ENCODE measurements at regions not wholly inside any gene's neighbourhood (a gene's known extent, or its start where the extent isn't known, plus 50 kb on each side); places are given as distances from the start of the nearest gene placed in this dataset.
"Not testable (repeated sequence)": the region's sequence is repeated elsewhere in the genome, so short reads cannot be mapped to it uniquely, and the experiment has no call there.

DNA sequence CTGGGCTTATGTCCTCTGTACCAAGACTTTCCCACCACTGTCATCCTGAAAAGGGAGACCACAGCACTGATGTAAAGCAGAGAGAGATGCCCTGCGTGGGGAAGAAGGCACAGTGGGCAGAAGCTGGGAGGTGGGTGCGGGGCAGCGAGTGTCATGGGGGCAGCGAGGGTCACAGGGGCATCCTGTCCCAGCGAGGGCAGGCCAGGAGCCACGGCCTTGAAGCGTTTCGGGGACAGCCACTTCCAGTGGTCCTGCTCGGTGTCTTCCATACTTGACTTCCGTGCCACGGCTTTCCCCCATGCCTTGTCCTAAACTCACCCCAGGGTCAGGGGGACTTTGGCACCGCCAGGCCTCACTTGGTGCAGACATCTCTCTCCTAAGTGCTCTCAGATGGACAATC lies 1121.3 kb downstream of the TBC1D22A start:
- Histone ChIP-seq H3K27me3 (ENCODE audit: low read depth, low read length) (no peaks in the 10 kb centered on the region), H3K4me1 (ENCODE audit: control insufficient read depth in 1 of 2, insufficient read depth in 2 of 2, low read length in 2 of 2) (no peaks in the 10 kb centered on the region), H3K36me3 (ENCODE audit: control insufficient read depth in 1 of 2, insufficient read depth in 2 of 2, low read length in 2 of 2) (no peaks in the 10 kb centered on the region), H3K4me3 (ENCODE audit: low read depth in 1 of 2, low read length in 2 of 2) (no peak overlapping the region), H3K9me3 (ENCODE audit: control insufficient read depth in 1 of 2, low read length in 2 of 2) (no peaks in the 10 kb centered on the region), H3K27ac (ENCODE audit: low read length) (no peak overlapping the region)

GRCh38 chr22:47879346-47879745 lies 1116.9 kb downstream of the TBC1D22A start:
- Histone ChIP-seq H3K9me3 (ENCODE audit: control insufficient read depth in 1 of 2, low read length in 2 of 2) (no peaks in the 10 kb centered on the region), H3K36me3 (ENCODE audit: control insufficient read depth in 1 of 2, insufficient read depth in 2 of 2, low read length in 2 of 2) (no peaks in the 10 kb centered on the region), H3K4me1 (ENCODE audit: control insufficient read depth in 1 of 2, insufficient read depth in 2 of 2, low read length in 2 of 2) (no peaks in the 10 kb centered on the region), H3K4me3 (ENCODE audit: low read depth in 1 of 2, low read length in 2 of 2) (no peak overlapping the region), H3K27me3 (ENCODE audit: low read depth, low read length) (no peaks in the 10 kb centered on the region), H3K27ac (ENCODE audit: low read length) (no peak overlapping the region)

DNA sequence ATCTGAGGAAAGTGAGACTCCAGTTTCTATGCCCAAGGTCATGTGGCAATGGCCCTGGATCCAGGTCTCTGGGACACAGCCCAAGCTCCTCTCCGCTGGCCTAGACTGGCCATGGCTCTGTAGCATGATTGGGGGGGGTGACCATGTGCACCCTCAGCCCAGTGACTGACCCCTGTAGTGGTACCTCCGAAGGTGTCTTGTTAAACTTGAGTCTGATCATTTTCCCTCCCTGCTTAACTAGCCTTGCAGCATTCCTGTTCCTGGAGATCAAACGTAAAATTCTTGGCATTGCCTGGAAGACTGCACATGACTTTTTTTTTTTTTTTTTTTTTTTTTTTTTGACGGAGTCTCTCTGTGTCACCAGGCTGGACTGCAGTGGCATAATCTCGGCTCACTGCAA lies 1116.0 kb downstream of the TBC1D22A start:
- Histone ChIP-seq H3K4me1 (ENCODE audit: control insufficient read depth in 1 of 2, insufficient read depth in 2 of 2, low read length in 2 of 2) (no peaks in the 10 kb centered on the region), H3K27ac (ENCODE audit: low read length) (no peak overlapping the region), H3K4me3 (ENCODE audit: low read depth in 1 of 2, low read length in 2 of 2) (no peak overlapping the region), H3K36me3 (ENCODE audit: control insufficient read depth in 1 of 2, insufficient read depth in 2 of 2, low read length in 2 of 2) (no peaks in the 10 kb centered on the region), H3K9me3 (ENCODE audit: control insufficient read depth in 1 of 2, low read length in 2 of 2) (no peaks in the 10 kb centered on the region), H3K27me3 (ENCODE audit: low read depth, low read length) (no peaks in the 10 kb centered on the region)

DNA sequence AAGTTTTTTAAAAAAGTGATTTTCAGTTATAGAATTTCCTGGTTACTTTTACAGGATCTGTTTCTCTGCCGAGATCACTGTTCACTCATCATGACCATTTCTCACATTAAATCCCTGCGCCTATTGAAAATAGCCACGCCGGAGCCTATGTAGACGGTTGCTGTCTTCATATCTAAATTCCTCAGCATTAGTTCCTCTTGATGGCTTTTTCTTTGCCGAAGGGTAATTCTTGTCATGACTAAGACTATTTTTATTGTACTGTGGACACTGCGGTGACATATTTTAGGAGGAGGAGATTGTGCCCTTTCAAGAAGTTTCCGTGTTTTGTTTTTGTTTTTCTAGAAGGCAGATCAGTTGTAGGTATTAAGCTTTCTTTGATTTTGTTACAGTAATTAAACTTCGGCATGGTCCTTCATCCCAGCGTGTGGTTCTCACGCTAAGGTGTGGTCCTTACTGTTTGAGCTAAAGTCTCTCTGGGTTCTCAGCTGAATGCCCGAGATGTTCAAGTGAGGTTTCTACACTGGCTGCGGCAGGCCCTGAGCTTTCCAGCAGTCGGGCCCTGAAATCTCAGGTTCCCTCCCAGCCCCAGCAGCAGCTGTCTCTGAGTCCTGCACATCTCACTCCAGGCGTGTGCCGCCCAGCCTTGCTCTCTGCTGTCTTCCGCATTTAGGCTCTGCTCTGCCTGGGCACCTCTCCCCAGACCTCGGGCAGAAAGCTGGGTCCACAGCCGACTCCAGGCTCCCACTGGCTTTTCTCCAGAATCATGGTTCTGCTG lies 1110.5 kb downstream of the TBC1D22A start:
- no peaks in the 10 kb centered on the region for H3K36me3 ChIP-seq (ENCODE audit: control insufficient read depth in 1 of 2, insufficient read depth in 2 of 2, low read length in 2 of 2)

GRCh38 chr22:47865626-47866025 lies 1103.2 kb downstream of the TBC1D22A start:
- H3K27me3 ChIP-seq (ENCODE audit: low read depth, low read length) = no peaks in the 10 kb centered on the region
- peaks cover 3 to 7% of the 10 kb centered on the region in 2 donors for H3K9me3 ChIP-seq (ENCODE audit: control insufficient read depth in 1 of 2, low read length in 2 of 2)
- no peak overlapping the region for H3K27ac ChIP-seq (ENCODE audit: low read length)
- H3K4me3 ChIP-seq (ENCODE audit: low read depth in 1 of 2, low read length in 2 of 2) = no peak overlapping the region
- H3K4me1 ChIP-seq (ENCODE audit: control insufficient read depth in 1 of 2, insufficient read depth in 2 of 2, low read length in 2 of 2) = no peaks in the 10 kb centered on the region
- H3K36me3 ChIP-seq (ENCODE audit: control insufficient read depth in 1 of 2, insufficient read depth in 2 of 2, low read length in 2 of 2) = no peaks in the 10 kb centered on the region

More for the DNA sequence above, 1110.5 kb downstream of the TBC1D22A start:
- Histone ChIP-seq H3K4me1 (ENCODE audit: control insufficient read depth in 1 of 2, insufficient read depth in 2 of 2, low read length in 2 of 2) (no peaks in the 10 kb centered on the region), H3K27me3 (ENCODE audit: low read depth, low read length) (no peaks in the 10 kb centered on the region), H3K27ac (ENCODE audit: low read length) (no peak overlapping the region), H3K4me3 (ENCODE audit: low read depth in 1 of 2, low read length in 2 of 2) (no peak overlapping the region), H3K9me3 (ENCODE audit: control insufficient read depth in 1 of 2, low read length in 2 of 2) (peaks cover 2 to 5% of the 10 kb centered on the region in 2 donors)

- Histone ChIP-seq H3K4me1 (ENCODE audit: control insufficient read depth in 1 of 2, insufficient read depth in 2 of 2, low read length in 2 of 2) (no peaks in the 10 kb centered on the region), H3K4me3 (ENCODE audit: low read depth in 1 of 2, low read length in 2 of 2) (no peak overlapping the region), H3K27me3 (ENCODE audit: low read depth, low read length) (no peaks in the 10 kb centered on the region), H3K27ac (ENCODE audit: low read length) (no peak overlapping the region), H3K9me3 (ENCODE audit: control insufficient read depth in 1 of 2, low read length in 2 of 2) (peaks cover 0 to 6% of the 10 kb centered on the region in 2 donors), H3K36me3 (ENCODE audit: control insufficient read depth in 1 of 2, insufficient read depth in 2 of 2, low read length in 2 of 2) (no peaks in the 10 kb centered on the region)
These were observed 1099.9 kb downstream of the TBC1D22A start for GRCh38 chr22:47862394-47862793.

DNA sequence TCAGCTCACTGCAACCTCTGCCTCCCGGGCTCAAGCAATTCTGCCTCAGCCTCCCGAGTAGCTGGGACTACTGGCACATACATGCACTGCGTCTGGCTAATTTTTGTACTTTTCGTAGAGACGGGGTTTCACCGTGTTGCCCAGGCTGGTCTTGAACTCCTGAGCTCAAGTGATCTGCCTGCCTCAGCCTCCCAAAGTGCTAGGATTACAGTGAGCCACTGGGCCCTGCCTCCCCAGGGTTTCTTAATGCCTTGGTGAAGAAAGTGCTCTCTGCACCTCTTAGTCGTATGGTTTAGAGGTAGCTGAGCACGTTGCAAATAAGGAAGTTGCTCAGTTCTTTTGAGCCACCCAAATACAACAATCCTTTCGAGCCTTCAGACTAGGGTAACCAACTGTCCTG lies 1098.5 kb downstream of the TBC1D22A start:
- H3K9me3 ChIP-seq (ENCODE audit: control insufficient read depth in 1 of 2, low read length in 2 of 2); H3K27ac ChIP-seq (ENCODE audit: low read length); H3K4me1 ChIP-seq (ENCODE audit: control insufficient read depth in 1 of 2, insufficient read depth in 2 of 2, low read length in 2 of 2); H3K4me3 ChIP-seq (ENCODE audit: low read depth in 1 of 2, low read length in 2 of 2); H3K27me3 ChIP-seq (ENCODE audit: low read depth, low read length); H3K36me3 ChIP-seq (ENCODE audit: control insufficient read depth in 1 of 2, insufficient read depth in 2 of 2, low read length in 2 of 2): not testable (repeated sequence)

- H3K4me3 ChIP-seq (ENCODE audit: low read depth in 1 of 2, low read length in 2 of 2) = no peak overlapping the region
- no peaks in the 10 kb centered on the region for H3K27me3 ChIP-seq (ENCODE audit: low read depth, low read length)
- peaks cover 0 to 6% of the 10 kb centered on the region in 2 donors for H3K9me3 ChIP-seq (ENCODE audit: control insufficient read depth in 1 of 2, low read length in 2 of 2)
- no peaks in the 10 kb centered on the region for H3K36me3 ChIP-seq (ENCODE audit: control insufficient read depth in 1 of 2, insufficient read depth in 2 of 2, low read length in 2 of 2)
- H3K27ac ChIP-seq (ENCODE audit: low read length) = no peak overlapping the region
- no peaks in the 10 kb centered on the region for H3K4me1 ChIP-seq (ENCODE audit: control insufficient read depth in 1 of 2, insufficient read depth in 2 of 2, low read length in 2 of 2)
These were observed 1097.6 kb downstream of the TBC1D22A start for GRCh38 chr22:47859881-47860525.

DNA sequence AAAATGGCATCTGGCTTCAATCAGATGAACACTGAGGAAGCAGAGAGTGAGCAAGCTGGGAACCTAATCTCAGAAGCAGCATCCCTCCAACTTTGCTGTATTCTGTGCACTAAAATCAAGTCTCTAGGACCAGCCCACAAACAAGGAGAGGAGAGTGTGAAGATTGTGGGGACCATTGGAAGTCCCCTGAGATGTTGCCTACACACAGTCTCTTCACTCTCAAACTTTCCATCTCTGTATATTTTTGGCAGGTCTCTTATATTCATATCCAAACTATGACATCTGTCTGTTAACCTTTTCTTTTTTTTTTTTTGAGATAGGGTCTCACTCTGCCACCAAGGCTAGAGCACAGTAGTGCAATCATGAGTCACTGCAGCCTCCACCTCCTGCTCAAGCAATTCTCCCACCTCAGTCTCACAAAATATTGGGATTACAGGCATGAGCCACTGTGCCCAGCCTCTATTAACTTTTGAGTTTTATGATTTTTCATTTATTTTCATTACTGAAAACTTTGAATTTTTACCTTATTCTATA lies 1096.4 kb downstream of the TBC1D22A start:
- H3K27ac ChIP-seq (ENCODE audit: low read length) = no peak overlapping the region
- no peaks in the 10 kb centered on the region for H3K4me1 ChIP-seq (ENCODE audit: control insufficient read depth in 1 of 2, insufficient read depth in 2 of 2, low read length in 2 of 2)
- H3K36me3 ChIP-seq (ENCODE audit: control insufficient read depth in 1 of 2, insufficient read depth in 2 of 2, low read length in 2 of 2) = no peaks in the 10 kb centered on the region
- no peak overlapping the region for H3K4me3 ChIP-seq (ENCODE audit: low read depth in 1 of 2, low read length in 2 of 2)
- peaks cover 0 to 6% of the 10 kb centered on the region in 2 donors for H3K9me3 ChIP-seq (ENCODE audit: control insufficient read depth in 1 of 2, low read length in 2 of 2)
- H3K27me3 ChIP-seq (ENCODE audit: low read depth, low read length) = no peaks in the 10 kb centered on the region

GRCh38 chr22:47854680-47855079 lies 1092.2 kb downstream of the TBC1D22A start:
- Histone ChIP-seq H3K4me1 (ENCODE audit: control insufficient read depth in 1 of 2, insufficient read depth in 2 of 2, low read length in 2 of 2) (no peaks in the 10 kb centered on the region), H3K36me3 (ENCODE audit: control insufficient read depth in 1 of 2, insufficient read depth in 2 of 2, low read length in 2 of 2) (no peaks in the 10 kb centered on the region), H3K27ac (ENCODE audit: low read length) (no peak overlapping the region), H3K27me3 (ENCODE audit: low read depth, low read length) (no peaks in the 10 kb centered on the region), H3K4me3 (ENCODE audit: low read depth in 1 of 2, low read length in 2 of 2) (no peak overlapping the region), H3K9me3 (ENCODE audit: control insufficient read depth in 1 of 2, low read length in 2 of 2) (peaks cover 0 to 6% of the 10 kb centered on the region in 2 donors)

GRCh38 chr22:47854251-47854650 lies 1091.8 kb downstream of the TBC1D22A start:
- H3K9me3 ChIP-seq (ENCODE audit: control insufficient read depth in 1 of 2, low read length in 2 of 2) = peaks cover 0 to 6% of the 10 kb centered on the region in 2 donors
- no peaks in the 10 kb centered on the region for H3K36me3 ChIP-seq (ENCODE audit: control insufficient read depth in 1 of 2, insufficient read depth in 2 of 2, low read length in 2 of 2)
- no peaks in the 10 kb centered on the region for H3K4me1 ChIP-seq (ENCODE audit: control insufficient read depth in 1 of 2, insufficient read depth in 2 of 2, low read length in 2 of 2)
- no peak overlapping the region for H3K4me3 ChIP-seq (ENCODE audit: low read depth in 1 of 2, low read length in 2 of 2)
- H3K27ac ChIP-seq (ENCODE audit: low read length) = no peak overlapping the region
- H3K27me3 ChIP-seq (ENCODE audit: low read depth, low read length) = no peaks in the 10 kb centered on the region

Data from muscle layer of duodenum (tissue), 2 donors.